CD8-positive, alpha-beta memory T cell (primary cell): ENCODE measurements at regions not wholly inside any gene's neighbourhood (a gene's known extent, or its start where the extent isn't known, plus 50 kb on each side); places are given as distances from the start of the nearest gene placed in this dataset.

ENCODE experiments used
- CTCF ChIA-PET: fragments of 350-600 bp; sonication (Branson Sonifier 250); formaldehyde crosslinking; loops from one replicate; lab custom pipeline; 2021; ENCODE audit warnings: antibody characterized with exemption; lab: Charles Lee
- POLR2A ChIA-PET: fragments of 350-600 bp; sonication (Branson Sonifier 250); formaldehyde crosslinking; loops from one replicate; lab custom pipeline; 2021; ENCODE audit warnings: antibody characterized with exemption; lab: Charles Lee
- DNase-seq, 5 donors: peaks; one replicate each; pipeline versions ENCODE4 v3.0.0 to v3.0.0-alpha.2; 2020 to 2022; ENCODE audit warnings: mixed read lengths in 1 of 5
- H3K27ac ChIP-seq: one replicate; pipeline ENCODE4 v1.7.0; 2013; ENCODE audit warnings: low read depth, mild to moderate bottlenecking, low read length, moderate library complexity
- H3K27me3 ChIP-seq: 2 replicates; pipeline ENCODE4 v1.7.0; 2013; ENCODE audit warnings: low read length, mild to moderate bottlenecking; ENCODE audit not compliant: insufficient read depth, poor library complexity, severe bottlenecking
- H3K36me3 ChIP-seq: 2 replicates; pipeline ENCODE4 v1.7.0; 2013; ENCODE audit warnings: mild to moderate bottlenecking, low read length, moderate library complexity; ENCODE audit not compliant: insufficient read depth
- H3K4me1 ChIP-seq: 2 replicates; pipeline ENCODE4 v1.7.0; 2013; ENCODE audit warnings: mild to moderate bottlenecking, low read length, moderate library complexity; ENCODE audit not compliant: insufficient read depth
- H3K4me3 ChIP-seq: 2 replicates; pipeline ENCODE4 v1.7.0; 2013; ENCODE audit warnings: mild to moderate bottlenecking, low read length
- H3K9me3 ChIP-seq: 2 replicates; pipeline ENCODE4 v1.7.0; 2013; ENCODE audit warnings: mild to moderate bottlenecking, low read length
- H3K27ac Mint-ChIP-seq, 8 donors: one replicate each; pipeline ENCODE4 v1.8.0; 2020 to 2021; ENCODE audit warnings: mixed read lengths in 8 of 8, mild to moderate bottlenecking in 6 of 8, inconsistent platforms in 3 of 8, moderate library complexity in 3 of 8
- H3K27me3 Mint-ChIP-seq, 2 donors: one replicate each; pipeline ENCODE4 v1.8.0; 2020 to 2021; ENCODE audit warnings: mixed read lengths in 2 of 2, mild to moderate bottlenecking in 1 of 2, moderate library complexity in 1 of 2
- H3K36me3 Mint-ChIP-seq, 3 donors: one replicate each; pipeline ENCODE4 v1.8.0; 2020 to 2021; ENCODE audit warnings: mixed read lengths in 3 of 3, inconsistent platforms in 1 of 3, mild to moderate bottlenecking in 1 of 3
- H3K4me1 Mint-ChIP-seq, 3 donors: one replicate each; pipeline ENCODE4 v1.8.0; 2020 to 2021; ENCODE audit warnings: mixed read lengths in 3 of 3, inconsistent platforms in 1 of 3, mild to moderate bottlenecking in 1 of 3
- H3K4me3 Mint-ChIP-seq, 7 donors: one replicate each; pipeline ENCODE4 v1.8.0; 2020 to 2021; ENCODE audit warnings: mixed read lengths in 7 of 7, mild to moderate bottlenecking in 6 of 7, moderate library complexity in 4 of 7, inconsistent platforms in 2 of 7
- H3K9me3 Mint-ChIP-seq, 5 donors: one replicate each; pipeline ENCODE4 v1.8.0; 2020 to 2022; ENCODE audit warnings: mixed read lengths in 5 of 5, mild to moderate bottlenecking in 3 of 5, moderate library complexity in 2 of 5, inconsistent platforms in 1 of 5

DNA sequence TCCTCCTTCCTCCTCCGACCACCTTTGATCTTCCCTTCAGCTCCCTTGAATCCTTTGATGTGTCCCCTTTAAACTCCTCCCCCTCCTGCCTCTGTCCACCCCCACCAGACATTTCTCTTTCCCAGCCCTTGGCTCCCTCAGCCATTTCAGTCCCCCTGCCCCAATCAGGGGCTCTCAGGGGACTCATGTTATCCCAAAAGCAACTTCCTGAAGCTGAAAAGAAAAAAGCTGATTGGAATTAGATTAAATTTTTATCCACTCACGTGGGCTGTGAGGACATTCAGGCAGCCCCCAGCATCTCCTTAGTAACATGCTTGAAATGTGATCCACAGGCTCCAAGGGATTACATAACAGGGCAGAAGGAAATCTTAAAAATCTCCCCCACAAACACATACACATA, 81.3 kb downstream of the NEURL3 start:
- Mint-ChIP-seq H3K9me3 (no peaks in the 10 kb centered on the region), H3K4me3 (no peak overlapping the region), H3K27me3 (peaks cover 22 to 45% of the 10 kb centered on the region in 2 donors), H3K36me3 (no peaks in the 10 kb centered on the region), H3K4me1 (no peaks in the 10 kb centered on the region), H3K27ac (peak overlapping the region in 1 of 8 donors; percentile 11)
- POLR2A ChIA-PET: no interaction called here
- Histone ChIP-seq H3K27ac (no peak overlapping the region), H3K9me3 (no peaks in the 10 kb centered on the region), H3K27me3 (no peaks in the 10 kb centered on the region), H3K4me1 (no peaks in the 10 kb centered on the region), H3K36me3 (no peaks in the 10 kb centered on the region), H3K4me3 (no peak overlapping the region)
- DNase-seq: no peak
- CTCF ChIA-PET: no interaction called here
